ENCODE measurements at regions not wholly inside any gene's neighbourhood (a gene's known extent, or its start where the extent isn't known, plus 50 kb on each side); places are given as distances from the start of the nearest gene placed in this dataset.

GRCh38 chr14:104359301-104359968 lies 220.1 kb upstream of the C14orf180 start:
- peak; percentile 6 for DNase-seq

GRCh38 chr14:104359969-104360442 lies 219.6 kb upstream of the C14orf180 start:
- DNase-seq, result peak; percentile 3

GRCh38 chr14:104360501-104360900 lies 219.1 kb upstream of the C14orf180 start:
- peak; percentile 3 for DNase-seq

DNA sequence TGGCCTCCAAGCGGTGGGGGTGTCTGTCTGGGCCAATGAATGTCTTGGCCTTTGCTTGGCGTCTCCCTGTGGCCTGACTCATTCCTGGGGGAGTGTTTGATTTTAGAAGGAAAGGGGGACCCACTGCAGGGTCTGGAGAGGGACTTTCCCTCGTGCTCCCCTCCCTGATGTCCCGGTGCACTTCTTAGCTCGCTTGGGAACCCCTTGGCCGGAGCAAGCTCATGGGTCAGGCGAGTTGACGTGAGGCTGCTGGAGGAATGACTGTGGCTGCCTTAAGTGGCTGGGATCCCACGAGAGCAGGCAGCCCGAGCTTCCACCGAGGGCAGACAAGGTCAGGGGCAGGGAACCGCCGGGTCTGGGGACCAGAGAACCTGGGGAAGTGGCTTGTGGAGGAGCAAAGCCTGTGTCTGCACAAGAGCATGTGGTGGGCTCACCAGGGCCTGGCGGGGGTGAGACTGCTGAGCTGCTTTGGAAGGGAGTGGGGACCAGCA lies 218.4 kb upstream of the C14orf180 start:
- peak; percentile 9 for DNase-seq

DNA sequence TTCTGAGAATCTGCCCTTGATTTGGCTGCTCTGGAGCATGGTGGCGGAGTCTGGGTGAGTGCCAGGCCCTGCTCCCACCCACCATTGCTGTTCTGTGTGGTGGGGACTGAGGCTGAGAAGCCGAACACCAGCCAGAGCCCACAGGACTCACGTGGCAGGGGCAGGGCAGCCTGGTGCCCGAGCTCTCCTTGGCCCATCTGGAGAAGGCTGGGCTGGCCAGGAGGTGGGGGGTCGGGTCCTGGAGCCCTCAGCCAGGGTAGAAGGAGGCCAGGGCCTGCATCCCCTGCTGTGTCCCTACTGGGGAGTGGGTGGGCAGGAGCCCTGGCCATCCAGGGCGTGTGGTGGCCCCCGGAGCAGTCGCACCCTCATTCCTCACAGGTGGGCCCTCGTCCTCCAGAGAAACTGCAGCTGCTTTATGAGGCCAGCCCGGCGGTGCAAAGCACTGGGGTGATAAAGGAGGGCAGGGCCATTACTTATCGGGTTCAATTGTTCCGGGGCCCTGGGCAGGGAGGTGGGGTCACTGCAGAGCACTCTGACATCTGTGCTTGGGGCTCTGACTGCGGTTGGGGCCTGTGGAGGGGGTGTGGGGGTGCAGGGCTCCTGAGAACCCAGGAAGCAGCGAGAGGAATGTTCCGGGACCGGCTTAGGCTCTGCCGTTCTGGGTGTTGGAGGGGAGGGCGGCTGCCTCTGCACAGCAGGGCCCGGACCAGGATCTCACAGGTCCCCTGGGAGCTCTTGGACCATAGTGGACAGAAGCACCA lies 217.5 kb upstream of the C14orf180 start:
- DNase-seq, result peak; percentile 5

DNA sequence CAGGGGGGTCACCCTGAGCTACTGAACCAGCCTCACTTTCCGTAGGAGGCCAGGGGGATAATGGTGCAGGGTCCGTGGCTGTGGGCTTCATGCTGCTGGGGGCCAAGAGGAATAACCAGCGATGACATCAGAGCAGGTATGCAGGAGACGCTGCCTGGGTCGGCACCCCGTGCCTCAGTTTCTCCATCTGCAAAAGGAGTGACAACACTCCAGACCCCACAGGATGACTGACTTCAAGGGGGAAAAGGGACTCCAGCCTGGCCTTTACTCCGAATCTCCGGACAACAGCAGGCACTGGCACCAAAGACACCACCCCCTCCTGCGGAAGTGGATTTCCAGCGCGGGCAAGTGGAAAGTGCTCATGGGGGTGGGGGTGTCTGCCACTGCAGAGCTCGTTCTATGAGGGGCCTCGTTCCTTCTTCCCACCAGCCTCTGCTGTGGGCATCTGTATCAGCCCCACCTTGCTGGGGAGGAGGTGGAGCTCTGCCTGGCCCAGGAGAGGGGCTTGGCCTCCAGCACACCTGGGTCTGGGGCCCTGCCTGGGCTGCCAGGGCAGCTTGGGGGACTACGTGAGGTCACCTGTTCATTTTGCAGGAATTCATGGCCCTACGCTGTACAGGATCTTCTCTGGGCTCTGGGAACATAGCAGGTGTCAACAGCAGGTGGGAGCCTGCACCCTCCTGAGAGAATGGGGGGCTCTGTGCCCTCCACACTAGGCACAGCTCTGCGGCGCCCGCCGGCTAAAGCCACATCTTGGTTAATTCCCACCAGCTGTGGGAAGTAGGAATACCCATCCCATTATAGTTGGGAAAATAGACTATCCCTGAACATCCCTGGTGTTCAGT lies 216.6 kb upstream of the C14orf180 start:
- DNase-seq, result peak; percentile 2

GRCh38 chr14:104363891-104364760 lies 215.4 kb upstream of the C14orf180 start:
- DNase-seq, result peak; percentile 8

DNA sequence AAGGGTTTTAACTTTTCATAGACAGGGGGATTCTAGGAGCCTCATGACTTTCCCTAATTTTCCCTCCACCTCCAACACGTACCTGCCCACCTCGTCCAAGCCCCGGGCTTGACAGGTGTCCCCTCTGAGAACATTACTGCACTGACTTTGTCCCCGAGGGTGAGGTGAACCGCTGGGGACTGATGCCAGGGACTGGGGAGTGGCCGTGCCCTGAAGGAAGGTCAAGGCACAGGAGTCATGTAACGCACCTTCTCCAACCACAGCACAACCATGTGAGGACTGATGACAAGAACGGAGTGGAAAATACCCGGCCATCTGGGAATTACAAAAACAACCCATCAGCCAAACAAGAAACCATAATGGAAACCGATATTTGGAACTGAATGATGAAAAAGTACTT lies 214.7 kb upstream of the C14orf180 start:
- DNase-seq, result peak; percentile 1

DNA sequence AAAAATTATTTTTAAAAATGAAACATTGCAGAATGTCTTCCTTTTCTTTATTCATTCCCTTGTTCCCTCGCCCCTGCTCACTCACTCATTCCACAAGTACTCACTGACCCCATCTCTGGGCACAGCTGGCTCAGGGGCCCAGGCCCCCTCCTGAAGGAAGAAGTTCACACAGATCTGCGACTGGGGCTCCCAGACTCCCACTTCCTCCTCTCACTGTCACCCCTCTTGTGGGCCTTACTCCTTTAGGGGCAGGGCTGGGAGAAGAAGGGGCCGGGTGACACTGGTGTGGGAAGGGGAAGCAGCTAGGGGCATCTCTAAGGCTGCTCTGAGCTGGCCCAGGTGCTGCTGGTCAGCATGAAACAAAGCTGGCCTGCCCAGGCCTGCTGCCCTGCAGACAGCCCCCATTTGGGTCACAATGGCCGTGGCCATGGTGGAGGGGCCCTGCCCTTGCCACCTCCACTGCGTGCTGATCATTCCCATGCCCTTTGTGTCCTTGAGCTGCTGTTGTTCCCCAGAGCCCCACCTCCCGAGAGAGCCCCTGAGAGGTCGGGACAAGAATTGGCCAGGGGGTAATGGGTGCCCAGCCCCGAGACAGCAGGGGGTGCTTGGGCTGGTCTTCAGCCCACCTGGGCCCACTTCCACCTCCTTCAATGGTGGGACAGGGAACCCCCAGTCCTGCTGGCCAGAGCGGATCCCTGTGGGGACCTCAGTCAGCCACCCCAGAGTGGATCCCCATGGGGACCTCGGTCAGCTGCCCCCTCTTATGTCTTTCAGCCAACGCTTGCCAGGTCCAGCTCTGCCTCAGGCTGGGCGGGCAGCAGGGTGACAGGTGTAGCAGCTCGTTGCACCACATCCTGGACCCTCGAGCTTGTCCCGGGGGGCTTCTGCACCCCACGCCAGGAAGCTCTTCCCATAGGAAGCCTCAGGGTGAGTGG lies 212.4 kb upstream of the C14orf180 start:
- no peak for DNase-seq

DNA sequence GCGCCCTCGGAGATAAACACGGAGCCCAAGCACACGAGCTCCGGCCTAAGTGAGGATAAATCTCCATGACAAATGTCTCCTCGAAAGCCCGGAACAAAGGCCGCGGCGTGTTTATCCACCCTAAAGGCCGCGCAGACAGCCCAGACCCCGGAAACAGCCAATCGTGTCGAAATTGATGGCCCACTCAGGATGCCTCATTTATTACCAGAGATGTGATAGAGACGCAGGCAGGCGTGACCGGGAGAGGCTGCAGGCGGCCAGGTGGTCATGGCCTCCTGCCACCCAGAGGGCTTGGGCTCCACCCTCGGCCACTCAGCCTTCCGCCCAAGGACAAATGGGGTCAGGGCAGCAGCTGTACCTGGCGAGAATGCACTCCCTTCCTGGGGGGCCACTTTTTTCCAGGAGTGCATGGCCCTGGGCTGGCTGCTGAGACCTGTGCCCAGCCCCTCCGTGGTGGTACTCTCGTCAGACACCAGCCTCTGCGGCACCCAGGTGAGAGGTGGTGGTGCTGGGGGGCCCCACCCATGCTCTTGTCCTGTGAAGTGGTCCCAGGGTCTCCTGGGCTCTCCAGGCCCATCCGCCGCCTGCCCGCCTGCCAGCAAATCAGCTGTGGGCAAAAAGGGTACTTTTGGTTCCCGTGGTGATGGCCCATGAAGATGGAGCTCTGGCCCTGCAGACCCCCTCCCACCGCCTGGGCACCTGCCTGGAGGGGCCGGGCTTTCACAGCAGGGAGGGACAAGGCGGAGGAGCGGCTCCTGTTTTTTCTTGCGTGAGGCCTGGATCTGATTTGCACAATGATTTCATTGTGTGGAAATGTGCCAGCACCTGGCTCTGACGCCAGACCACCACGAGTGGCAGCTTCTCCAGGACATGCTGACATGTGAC lies 211.5 kb upstream of the C14orf180 start:
- DNase-seq, result no peak

DNA sequence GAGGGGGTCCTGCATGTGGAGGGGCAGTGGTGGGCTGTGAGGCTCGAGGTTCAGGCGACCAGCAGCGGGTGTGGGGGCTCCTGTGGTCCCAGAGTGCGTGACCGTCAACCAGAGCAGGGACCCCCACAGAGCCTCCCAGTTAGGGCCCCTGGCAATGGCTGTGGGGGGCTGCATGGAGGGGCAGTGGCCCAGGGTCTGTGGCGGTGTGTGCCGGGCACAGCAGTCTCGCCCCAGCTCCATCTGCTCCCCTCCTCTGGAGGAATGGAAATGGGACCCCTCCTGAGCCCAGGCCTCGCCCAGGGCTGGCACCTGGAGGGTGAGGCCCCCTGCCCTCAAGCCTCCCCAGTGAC lies 210.8 kb upstream of the C14orf180 start:
- DNase-seq, result no peak

GRCh38 chr14:104369208-104369607 lies 210.4 kb upstream of the C14orf180 start:
- DNase-seq, result no peak

- no peak for DNase-seq
Measured at GRCh38 chr14:104370256-104370870, 209.2 kb upstream of the C14orf180 start.

DNA sequence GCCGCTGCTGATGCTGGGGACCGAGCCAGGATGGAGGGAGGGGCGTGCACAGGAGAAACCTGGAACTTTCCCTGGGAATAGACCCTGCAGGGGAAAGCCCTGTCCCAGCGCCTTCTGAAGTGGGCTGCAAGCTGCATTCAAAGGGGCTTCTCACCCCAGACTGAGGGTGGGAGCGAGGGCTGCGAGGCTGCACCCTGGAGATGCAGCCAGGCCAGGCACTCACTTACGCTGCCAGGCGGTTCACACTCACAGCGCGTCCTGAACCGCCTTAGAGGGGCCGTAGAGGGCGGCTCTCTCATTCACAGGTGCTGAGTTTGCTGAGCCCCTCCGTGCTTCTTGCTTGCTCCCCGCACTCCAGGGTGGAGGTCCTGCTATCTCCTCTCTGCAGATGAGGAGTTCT lies 208.5 kb upstream of the C14orf180 start:
- no peak for DNase-seq

- DNase-seq, result no peak
Measured at GRCh38 chr14:104371917-104372316, 207.6 kb upstream of the C14orf180 start.

DNA sequence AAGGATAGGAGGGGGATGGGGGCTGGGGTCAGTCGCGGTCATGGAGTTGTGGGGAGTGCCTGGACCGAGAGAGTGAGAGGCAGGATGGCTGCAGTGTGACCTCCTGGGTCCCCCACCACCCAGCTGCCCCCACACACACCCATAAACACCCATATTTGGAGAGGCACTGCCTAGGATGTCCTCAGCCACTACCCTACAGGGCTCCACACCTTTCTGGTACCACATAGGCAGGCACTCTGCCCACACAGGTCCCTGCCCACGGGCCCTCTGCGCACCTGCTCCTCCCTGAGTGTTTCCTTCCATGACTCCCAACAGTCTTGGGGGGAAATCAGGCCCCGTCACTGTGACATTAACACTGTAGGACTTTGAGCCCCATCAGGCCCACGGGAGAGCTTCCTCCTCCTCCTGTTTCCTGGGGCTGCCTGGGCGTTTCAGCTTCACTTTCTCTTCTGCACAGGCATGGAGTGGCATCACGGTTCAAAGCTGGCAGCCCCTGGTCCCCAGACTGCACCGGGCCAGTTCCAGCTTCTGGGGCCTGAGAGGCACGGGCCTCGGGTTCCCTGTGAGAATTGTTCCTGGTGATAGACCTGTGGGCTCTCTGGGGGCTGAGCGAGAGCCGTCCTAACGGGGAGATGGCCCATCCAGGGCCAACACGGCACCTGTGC lies 207.0 kb upstream of the C14orf180 start:
- no peak for DNase-seq

- DNase-seq, result no peak
Measured at GRCh38 chr14:104373055-104373854, 206.3 kb upstream of the C14orf180 start.
